Activated CD4-positive, CD25-positive, alpha-beta regulatory T cell treated with anti-CD3 and anti-CD28 coated beads, Interleukin-2, amount 50 U/mL, for 24 hours (primary cell): ENCODE measurements at regions not wholly inside any gene's neighbourhood (a gene's known extent, or its start where the extent isn't known, plus 50 kb on each side); places are given as distances from the start of the nearest gene placed in this dataset.
"Not testable (repeated sequence)": the region's sequence is repeated elsewhere in the genome, so short reads cannot be mapped to it uniquely, and the experiment has no call there.

ENCODE experiments used
- ATAC-seq, 2 donors: fragments of 150-1000 bp; cut with Tn5 transposase; one replicate each; pipeline ENCODE4 v1.10.0; 2021; ENCODE audit warnings: mild to moderate bottlenecking in 1 of 2, moderate library complexity in 1 of 2

DNA sequence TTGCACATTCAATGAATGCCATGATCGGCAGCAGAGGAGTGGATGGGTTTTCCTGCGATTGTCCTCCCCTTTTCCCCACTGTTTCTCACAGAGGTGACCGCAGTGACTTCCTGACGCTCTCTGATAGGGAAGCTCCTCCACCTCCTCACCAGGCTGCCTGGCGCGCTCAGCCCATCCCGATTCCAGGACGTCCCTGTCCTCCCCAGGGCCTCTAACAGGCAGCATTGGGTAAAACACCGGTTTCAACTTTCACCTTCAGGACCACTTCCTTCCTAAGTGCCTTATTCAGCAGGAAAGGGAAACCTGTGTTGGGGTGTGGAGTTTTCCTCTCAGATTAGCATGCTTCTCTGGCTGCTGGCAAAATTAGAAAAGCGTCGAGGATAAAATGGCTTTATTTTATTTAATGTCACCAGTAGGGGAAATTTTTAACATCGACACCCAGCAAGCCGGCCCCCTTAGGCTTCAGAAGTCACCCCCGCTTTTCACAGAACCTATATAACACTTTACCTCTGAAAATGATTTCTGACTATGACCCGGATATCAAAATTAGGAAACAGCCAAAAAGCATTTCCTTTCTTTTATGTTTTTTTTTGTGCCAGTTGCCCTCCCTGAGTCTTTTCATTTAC, 570.4 kb upstream of the GJE1 start:
- peak; percentile 32 to 42 for ATAC-seq

DNA sequence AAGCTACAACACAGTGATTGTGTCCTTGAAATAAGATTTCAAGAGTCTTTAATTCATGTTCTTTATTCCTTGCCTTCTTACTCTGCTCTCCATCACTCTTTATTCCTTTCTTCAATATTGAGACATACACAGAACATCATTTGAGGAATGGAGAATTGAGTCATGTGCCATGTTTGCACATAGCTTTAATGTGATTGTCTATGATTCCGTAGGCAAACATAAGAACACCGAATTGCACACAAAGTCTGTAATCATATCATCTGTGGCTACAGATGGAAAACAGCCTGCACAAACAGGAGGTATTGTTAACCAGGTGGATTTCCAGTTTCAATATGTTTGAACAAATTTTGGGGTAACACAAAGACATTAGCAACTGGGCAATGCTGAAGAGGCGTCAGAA, 571.6 kb upstream of the GJE1 start:
- ATAC-seq: no peak

DNA sequence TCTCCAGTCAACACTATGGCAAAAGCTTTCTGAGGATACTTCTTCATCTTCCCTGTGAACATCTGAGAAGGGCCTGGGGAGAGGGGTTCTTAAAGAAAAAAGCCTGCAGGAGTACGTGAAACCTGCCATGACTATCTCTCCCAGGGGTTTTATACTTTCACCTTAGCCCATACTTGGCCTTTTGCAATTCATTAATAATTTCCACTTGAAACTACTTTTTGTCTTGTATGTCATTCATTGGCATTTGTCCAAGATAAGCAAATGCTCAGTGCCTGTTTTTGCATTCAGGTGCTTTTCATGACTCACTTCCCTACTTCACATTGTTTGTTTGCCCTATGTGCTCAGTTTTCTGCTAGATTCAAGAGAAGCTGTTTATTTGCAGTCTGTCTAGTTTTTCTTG, 580.3 kb upstream of the GJE1 start:
- ATAC-seq: peak; percentile 51 to 56

DNA sequence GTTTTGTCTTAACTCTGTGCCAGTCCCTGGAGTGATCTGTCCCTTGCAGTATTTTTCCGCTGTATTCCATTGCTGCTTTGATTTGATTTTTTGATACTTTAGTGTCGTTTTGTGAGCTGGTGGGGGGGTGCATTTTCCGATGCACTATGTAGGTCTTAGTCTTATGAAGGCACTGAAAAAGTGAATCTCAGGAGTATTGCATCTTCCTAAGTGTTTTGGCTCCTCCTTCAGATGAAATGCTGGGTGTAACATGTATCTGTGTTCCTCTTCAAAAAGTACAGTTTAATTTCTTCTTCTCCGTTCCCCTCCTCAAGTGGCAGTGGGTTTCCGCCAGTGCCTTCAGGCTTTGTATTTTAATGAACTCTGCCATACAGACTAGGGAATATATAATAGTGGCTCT, 580.7 kb upstream of the GJE1 start:
- no peak for ATAC-seq

DNA sequence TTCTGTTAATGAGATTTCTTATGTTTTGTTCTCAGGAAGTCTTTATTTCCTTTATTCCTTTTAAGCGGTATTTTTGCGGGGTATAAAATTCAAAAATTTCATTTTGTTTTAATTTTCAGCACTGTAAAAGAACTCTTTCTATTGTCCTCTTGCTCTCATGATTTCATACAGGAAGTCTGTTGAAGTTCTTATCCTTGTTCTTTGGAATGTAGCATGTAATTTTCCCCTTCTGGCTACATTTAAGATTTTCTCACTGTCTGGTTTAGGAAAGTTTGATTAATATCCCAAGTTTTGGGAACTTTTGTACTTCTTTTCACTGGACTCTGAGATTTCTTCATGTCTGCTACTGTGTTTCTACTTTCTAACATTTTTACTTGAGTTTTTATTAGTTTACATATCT, 581.4 kb upstream of the GJE1 start:
- no peak for ATAC-seq

DNA sequence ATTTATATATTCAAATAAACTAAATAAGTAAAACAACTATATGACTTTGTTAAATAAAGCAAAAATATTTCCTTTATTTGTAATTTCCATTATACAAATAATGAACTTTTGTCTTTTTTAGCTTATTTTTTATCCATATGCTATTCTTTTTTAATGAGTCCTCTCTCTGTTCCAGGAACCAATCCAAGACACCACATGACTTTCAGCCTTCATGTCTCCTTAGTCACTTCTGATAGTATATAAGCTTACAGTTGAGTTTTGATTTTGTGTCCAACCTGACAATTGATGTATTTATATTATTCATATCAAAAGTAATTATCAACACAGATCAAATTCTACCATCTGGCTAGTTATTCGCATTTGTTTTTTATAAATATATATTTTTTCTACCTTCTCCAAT, 582.3 kb upstream of the GJE1 start:
- ATAC-seq: no peak

DNA sequence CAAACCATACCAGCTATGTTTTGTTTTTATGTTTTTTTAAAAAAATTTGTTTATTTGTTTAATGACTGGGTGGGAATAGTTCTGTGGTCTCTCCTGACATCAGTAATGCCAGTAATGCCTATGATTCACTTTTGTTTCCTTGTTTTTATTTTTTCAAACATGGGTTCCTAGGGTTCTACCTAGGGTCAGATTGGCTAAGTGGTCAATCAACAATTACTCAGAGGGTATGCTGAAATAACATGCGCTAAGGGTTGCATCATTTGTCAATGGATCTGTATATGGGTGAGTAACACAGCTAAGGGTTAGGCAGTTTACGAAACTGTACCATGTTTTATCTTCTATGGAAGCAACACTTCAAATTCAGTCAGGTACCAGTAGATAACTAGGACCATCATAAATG, 583.8 kb upstream of the GJE1 start:
- ATAC-seq: no peak

DNA sequence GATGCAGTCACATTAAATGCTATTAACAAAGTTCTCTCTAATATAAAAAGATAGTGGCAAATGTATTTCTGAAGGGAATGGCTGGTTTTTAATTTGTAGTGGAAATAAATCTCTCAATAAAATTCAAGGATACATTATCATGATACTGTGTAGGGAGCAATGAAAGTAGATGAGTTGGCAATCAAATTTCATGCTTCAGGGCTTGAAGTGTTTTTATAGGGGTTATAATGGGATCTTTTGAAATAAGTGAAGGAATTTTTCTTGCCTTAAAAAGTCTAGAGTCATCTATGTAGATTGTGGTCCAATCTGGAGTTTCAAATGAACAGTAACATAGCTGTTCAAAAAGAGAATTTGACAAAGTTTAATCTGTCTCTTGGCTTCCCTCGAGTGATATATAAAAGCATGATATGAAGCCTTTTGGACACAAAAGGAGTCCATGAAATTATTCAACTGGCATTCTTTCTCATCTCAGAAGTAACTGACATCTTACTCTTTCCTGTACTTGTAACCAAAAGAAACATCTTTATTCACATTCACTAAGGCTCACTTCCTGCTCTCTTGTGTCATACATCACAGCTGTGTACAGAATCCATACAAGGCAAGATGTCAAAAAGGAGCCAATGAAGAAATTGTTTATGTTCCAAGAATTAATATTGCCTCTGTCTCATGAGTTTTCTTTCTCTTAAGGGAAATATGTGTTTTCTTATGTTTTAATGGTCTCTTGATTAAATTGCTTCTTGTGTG, 591.0 kb upstream of the GJE1 start:
- ATAC-seq: no peak

DNA sequence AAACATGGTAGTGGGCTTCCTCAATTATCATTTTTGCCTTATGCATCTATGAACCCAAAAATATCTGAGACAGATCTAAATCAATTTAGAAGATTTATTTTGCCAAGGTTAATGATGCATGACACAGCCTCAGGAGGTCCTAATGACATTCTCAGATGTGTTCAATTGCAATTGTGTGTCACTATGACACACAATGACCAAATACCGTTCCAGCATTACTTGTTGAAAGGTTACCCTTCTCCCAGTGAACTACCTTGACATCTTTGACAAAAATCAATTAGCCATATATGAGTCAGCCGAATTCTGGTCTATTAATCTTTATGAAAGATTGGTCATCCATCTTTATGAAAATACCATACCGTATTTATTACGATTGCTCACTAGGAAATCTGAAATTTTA, 592.5 kb upstream of the GJE1 start:
- ATAC-seq: no peak

DNA sequence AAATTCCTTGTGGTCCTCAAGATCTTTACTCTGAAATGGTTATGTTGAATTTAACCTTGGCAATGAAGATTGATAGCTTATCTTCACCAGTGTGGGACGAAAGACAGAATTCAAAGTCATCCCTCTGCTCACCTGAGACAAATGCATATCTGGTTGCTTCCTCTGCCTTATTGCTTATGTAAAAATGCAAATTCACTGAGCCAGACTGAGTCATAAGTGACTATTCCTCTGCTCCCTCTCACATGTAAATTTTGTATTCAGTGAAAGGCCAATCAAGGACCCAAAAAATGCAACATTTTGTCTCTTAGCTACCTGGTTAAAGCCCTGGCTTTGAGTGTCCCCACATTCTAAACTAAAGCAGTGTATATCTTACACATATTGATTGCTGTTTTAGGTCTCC, 593.1 kb upstream of the GJE1 start:
- no peak for ATAC-seq

DNA sequence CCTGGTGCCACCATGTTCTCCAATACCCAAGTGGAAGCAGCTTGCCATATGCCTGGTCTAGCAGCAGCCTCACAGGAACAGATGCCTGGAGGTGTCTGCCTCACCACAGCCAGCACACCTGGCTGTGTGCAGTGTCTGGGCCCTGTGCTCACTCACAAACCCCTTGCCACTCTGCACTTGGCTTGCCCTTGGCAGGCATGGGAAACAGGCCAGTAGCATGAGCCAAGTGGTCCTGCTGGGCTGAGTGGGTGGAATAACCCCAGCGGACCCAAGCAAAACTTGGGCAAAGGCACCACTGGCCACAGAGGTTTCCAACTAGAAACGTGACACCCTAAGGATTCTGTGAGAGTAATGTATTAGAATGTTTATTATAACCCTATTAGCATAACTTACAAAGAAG, 600.5 kb upstream of the GJE1 start:
- no peak for ATAC-seq

DNA sequence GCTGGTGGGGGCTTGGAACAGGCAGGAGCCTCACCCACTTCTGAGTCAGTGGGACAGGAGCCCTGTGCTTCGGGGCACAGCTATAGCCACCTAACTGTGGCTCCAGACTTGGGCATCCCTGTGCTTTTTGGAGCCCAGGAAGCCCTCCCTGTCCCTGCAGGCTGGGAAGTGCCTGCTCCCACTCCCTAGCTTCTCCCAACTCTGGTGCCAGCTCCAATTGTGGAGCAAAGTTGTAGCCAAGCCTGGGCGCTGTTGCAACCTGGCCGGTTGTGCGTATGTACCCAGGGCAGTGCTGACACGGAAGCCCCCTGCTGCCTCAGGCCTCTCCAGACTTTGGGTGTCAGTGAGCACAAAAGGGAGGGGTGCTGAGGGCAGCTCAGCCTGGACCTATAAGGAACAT, 601.7 kb upstream of the GJE1 start:
- ATAC-seq: no peak

DNA sequence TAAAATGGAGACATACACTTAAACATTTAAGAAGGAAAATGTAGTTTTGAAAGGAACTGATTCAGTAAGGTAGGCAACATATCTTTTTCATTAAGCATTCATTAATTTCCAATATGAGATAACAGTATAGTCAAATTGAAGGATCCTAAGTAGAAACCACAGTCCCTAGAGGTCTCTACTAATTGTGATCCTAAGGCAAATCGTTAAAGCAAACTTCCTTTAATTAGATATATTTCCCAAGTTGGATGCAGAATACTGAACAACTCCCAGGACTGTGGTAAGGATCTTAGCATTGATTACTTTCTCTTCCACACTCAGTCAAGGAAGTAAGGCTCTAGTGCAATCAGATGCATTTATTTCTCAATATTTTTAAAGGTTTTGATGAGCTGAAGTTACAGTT, 604.1 kb upstream of the GJE1 start:
- no peak for ATAC-seq

DNA sequence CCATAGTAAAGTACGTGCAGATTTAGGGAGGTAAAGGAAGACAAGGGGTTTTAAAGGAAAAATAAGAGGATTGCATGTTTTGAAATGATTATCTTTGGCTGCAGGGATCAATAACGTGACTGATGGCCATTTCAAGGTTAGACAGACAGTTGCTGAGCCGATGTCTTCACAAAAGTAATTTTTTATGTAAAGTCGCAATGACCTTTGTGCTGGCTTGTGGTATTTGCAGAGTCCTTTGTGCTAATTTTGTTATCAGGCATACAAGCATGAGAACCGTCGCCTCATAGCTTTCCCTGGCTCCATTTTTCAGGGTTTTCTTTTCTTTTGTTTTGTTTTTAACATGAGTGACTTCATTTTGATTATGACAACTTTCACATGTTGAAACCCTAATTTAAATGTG, 605.7 kb upstream of the GJE1 start:
- ATAC-seq: no peak

DNA sequence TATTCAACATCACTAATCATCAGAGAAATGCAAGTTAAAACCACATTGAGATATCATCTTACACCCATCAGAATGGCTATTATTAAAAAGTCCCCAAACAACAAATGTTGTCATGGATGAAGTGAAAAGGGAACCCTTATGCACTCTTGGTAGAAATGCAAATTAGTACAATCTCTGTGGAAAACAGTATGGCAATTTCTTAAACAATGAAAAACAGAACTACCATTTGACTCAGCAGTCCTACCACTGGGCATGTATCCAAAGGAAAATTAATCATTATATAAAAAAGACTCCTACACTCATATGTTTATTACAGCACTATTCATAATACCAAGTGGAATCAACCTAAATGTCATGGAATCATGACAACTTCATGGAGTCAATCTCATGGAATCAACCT, 611.3 kb upstream of the GJE1 start:
- ATAC-seq: no peak

DNA sequence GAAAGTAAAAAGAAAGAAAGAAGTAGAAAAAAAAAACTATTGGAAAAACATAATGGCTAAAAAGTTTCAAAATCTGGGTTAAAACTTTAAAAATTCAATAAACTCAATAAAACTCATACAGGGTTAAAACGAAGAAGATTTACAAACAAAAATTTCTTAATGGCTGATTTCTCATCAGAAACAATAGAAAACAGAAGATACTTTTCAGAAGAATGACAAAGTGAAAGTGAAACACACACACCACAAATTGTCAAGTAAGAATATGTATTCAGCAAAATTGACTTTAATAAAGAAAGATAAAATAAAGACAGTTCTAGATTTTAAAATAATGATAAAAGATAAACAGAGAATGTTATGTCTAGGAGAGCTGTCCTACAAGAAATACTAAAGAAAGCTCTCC, 618.9 kb upstream of the GJE1 start:
- no peak for ATAC-seq

DNA sequence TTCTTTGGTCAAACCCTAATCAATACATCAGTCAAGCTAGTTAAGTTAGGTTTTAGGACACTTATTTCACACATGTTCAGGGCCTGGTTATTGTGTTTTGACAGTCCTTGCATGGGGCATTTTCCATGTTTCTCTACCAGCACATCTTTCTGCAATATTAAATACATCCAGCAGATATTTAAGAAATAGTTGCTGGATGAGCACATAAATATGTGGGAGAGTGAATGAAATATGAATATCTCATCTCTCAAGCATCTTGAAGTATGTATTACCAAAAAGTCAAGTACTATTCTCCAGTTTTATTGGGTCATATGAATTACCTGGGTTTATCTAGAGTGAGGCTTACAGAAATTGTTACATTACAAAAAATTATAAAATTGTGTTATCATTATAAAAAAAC, 621.9 kb upstream of the GJE1 start:
- no peak for ATAC-seq

DNA sequence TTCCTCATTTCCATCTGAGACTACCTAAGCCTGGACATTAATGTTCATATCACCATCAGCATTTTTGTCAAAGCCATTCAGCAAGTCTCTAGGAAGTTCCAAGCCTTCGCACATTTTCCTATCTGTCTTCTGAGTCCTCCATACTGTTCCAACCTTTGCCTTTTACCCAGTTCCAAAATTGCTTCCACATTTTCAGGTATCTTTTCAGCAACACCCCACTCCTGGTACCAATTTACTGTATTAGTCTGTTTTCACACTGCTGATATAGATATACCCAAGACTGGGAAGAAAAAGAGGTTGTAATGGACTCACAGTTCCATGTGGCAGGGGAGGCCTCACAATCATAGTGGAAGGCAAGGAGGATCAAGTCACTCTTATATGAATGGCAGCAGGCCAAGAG, 626.7 kb upstream of the GJE1 start:
- not testable (repeated sequence) for ATAC-seq

DNA sequence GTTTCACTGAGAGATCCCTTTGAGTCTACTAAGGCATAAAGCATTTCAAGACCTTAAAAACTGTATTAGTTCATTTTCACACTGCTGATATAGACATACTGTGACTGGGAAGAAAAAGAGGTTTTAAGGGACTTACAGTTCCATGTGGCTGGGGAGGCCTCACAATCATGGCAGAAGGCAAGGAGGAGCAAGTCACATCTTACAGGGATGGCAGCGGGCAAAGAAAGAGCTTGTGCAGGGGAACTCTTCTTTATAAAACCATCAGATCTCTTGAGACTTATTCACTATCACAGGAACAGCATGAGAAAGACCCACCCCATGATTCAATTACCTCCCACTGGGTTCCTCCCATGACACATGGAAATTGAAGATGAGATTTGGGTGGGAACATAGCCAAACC, 628.4 kb upstream of the GJE1 start:
- not testable (repeated sequence) for ATAC-seq

DNA sequence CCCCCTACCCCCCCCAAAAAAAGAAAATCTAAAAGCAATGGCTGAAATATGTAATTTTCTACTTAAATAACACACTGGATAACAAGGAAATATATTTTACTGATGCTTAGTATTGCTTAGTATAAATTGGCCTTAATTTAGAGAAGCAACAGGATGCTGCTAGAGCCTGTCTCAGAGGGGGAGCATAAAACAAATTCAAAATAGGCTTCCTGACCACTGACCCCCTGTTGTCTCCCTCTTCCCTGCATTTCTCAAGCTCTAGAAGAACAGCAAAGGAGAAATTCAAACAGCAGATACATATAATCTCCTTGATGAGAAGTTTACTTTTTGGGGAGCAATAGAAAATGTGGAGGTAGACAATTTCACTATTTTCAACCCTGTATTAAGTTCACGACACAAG, 631.1 kb upstream of the GJE1 start:
- ATAC-seq: no peak

DNA sequence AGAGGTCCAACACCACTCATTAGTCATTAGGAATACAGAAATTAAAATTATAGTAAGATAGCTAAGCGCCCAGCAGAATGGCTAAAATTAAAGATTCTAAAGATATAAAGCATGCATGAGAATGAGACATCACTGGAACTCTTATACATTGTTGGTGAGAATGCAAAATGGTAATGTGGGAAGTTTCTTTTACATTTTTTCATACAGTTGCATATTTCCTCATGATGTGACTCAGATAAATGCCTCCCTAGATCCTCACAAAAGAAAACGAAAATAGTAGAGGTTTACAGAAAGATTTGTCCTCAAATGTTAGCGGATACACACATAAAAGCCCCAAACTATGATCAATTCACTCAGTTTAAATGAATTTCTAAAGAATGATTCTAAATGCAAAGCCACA, 633.7 kb upstream of the GJE1 start:
- ATAC-seq: no peak

DNA sequence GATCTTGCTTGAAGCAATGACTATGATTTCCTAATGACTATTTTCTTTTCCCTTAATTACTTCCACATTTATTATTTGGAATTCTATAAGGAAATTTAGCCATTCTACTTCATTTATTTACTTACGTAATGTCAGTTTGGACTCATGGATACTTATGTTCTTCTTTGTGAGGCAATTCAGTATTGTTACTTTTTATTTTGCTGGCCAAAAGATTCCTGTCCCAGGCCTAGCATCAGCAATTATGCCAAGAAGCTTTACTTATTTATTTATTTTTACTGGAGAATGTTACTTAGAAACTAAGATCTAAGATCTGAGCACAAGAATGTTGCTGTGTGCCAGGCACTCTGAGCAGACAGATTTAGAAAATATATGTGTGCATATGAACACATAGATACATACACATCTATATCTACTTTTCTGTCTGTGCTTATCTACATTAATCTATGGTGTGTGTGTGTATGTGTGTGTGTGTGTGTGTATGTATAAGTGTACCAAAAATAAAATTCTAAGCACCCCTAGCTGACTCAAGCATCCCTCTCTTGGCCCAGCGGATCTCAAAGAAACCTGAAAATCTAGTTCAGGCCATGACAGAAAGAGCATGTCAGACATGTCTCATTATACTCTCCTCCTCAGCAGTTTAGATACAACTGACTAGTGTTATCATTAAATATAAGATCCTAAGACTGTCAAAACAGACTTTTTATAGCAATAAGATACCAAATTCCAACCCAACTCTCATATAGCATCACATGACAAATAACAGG, 640.0 kb upstream of the GJE1 start:
- no peak for ATAC-seq

DNA sequence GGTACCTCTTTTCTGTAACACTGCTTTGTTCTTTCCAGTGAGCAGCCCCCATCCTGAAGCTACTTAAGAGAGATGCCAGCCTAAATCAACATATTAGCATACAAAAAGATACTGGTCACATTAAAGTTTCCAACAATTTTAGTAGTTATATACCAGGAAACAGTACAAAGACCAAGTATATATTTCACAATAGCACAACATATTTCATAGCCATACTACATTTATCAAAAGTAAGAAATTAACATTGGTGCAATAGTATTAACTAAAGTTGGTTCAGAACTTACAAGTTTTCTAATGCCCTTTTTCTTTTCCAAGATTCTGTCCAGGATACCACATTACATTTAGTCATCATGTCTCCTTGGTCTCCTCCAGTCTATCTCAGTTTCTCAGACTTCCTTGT, 641.0 kb upstream of the GJE1 start:
- ATAC-seq: no peak

DNA sequence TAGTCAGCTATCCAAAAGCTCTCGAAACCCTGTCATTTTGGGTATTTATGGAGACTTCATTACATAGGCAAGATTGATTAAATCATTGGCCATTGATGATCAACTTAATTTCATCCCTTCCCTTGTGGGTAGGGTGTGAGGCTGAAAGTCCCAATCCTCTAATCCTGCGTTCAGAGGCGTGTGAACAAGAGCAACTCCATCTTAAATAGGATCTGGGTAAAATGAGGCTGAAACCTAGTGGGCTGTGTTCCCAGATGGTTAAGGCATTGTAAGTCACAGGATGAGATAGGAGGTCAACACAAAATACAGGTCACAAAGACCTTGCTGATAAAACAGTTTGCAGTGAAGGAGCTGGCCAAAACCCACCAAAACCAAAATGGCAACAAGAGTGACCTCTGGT, 641.7 kb upstream of the GJE1 start:
- no peak for ATAC-seq
